Activated CD4-positive, alpha-beta T cell treated with anti-CD3 and anti-CD28 coated beads, Interleukin-10, Interleukin-2, amounts not matched to agents 100 ng/mL and 50 ng/mL, durations not matched to agents 16 hours and 8 hours (primary cell): ENCODE measurements at regions not wholly inside any gene's neighbourhood (a gene's known extent, or its start where the extent isn't known, plus 50 kb on each side); places are given as distances from the start of the nearest gene placed in this dataset.
"Not testable (repeated sequence)": the region's sequence is repeated elsewhere in the genome, so short reads cannot be mapped to it uniquely, and the experiment has no call there.

Experiments
- DNase-seq: peaks from one replicate; pipeline ENCODE4 v3.0.0-alpha.2; 2020

DNA sequence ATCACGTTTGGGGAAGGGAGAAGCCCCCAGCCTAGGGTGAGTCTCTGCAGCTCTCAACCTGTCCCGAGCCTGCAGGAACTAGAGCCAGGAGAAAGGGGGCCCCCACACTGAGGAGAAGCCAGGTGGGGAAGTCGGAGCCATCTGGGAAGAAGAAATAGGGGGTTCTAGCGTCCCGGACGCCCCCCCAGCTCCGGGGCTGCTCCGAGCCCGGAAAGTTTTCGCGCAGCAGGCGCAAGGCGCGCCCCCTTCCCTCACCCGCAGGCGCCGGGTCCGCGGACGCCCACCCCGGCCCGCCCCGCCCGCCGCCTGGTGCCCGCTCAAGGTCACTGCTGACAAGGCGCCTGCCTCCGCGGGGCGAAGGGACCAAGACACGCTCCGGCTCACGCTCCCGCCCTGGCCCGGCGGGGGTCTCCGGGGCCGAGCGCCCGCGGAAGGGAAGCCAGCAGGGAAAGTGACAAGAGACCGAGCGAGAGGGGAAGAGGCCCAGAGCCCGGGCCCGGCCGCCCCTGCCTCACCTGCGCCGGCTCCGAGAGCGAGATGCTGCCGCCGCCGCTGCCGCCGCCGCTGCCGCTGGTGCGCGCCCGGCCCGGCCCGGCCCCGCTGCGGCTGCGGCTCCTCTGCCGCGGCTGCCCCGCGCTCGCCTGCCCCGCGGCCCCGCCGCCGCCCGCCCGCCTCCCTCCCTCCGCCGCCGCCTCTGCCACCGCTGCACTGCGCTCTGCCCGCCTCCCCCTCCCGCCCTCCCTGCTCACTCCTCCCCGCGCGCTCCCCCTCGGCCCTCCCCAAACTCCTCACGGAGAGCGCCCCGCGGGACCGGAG lies 108.4 kb upstream of the SLC6A11 start:
- no peak for DNase-seq

DNA sequence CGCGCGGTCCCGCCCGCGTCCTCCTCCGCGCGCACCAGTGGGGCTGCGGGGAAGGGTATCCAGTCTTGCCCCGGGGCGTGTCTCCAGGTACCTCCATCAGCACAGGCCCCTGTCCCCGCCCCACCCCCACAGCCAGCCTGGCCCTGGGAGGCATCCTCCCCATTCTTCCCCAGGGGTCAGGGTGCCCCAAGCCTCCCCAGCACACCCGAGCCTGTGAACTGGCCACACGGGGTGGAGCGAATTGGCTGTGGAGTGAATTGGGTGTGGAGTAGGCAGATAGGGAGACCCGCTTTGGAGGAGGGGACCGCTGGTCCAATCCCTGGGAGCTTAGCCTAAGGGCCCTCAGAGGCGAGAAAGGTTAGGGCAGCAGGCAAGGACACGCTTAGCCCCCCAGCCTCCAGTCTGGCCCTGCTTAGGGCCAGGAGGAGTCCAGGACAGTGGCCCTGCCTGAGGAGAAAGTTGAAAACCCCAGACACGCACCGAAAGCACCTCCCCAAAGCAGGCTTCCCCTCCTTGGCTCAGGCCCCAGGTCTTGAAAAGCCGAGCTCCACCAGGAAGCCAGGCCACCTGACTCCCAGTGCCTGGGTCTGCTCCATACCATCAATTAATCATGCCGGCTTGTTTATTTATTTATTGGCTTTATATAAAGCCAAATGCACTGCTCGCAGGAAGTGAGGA lies 107.7 kb upstream of the SLC6A11 start:
- DNase-seq, result no peak

DNA sequence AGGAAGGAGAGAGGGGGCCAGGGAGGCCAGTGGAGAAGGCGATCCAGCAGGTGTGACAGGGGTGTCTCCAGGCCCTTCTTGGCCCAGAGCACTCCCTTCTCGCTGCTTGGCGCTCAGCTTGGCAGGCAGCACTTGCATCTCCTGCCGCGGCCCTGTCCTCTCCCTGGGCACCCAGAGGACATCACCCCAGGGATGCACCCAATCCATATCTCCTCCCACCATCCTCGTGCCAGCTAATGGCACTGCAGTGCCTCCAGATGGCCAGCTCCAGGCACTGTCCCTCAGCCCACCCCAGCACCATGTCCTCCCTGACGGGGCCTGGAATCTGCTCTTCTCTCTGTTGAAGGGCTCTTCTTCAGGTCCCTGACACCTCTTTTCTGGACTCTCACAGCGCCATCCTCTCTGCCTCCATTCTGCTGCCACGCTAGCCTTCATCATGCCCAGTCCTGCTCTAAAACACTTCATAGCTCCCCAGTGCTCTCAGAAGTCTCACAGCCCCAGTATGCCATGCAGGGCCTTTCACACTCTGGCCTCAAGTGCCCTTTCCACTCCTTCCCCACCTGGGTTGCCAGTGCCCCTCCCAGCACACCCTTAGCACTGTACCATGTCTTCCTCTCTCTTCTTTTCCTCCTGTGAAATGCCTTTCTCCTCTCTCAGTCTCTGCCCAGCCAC lies 106.8 kb upstream of the SLC6A11 start:
- DNase-seq, result no peak

DNA sequence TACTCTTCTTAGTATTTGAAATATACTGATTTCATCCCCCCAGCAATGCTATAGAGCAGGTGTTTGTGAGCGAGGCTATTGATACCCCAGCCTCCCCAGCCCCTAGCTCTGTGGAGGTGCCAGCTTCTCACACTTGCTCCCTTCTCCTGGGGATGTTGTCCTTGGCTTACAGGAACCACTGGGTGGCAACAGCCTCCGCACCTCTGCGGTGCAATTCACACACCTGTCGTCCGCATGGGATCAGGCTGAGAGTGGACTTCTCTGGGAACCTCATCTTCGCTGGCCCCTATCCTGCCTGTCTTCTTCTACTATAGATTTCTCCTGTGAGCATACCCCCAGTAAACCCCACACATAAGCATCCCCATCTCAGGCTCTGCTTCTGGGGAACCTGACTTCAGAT lies 103.9 kb upstream of the SLC6A11 start:
- no peak for DNase-seq

DNA sequence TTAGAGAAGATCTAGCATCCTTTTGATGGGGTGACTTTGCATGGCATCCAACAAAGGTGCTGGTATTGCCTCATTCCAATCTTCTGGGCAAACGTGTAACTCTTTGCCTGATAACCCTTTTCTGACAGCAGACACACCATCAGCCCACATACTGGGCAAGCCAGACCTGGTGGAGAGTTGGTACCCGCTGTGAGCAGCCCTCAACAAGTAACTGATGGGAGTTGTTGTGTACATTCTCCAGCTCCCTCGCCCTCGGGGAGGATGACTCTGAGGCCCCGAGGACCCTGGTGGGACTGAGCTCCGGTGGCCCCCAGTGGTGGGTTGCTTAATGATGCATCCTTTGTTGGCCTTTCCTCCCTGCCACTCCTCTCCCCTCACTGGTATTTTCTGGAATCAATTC lies 102.4 kb upstream of the SLC6A11 start:
- DNase-seq, result no peak

DNA sequence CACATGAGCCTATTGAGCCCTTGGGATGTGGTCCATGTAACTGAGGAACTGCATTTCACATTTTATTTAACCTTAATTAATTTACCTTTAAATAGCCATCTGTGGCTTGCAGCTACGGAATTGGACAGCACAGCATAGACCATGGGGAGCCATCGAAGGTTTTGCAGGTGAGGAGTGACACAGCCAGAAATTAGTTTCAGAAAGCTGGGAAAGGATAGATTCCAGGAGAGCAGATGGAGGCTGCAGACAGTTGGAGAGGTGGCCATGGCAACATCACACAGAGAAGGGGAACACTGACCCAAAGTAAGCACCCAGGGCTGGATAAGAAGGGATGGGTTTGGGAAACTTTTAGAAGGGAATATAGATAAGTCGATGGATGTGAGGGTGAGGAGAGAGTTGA lies 100.1 kb upstream of the SLC6A11 start:
- DNase-seq, result no peak

DNA sequence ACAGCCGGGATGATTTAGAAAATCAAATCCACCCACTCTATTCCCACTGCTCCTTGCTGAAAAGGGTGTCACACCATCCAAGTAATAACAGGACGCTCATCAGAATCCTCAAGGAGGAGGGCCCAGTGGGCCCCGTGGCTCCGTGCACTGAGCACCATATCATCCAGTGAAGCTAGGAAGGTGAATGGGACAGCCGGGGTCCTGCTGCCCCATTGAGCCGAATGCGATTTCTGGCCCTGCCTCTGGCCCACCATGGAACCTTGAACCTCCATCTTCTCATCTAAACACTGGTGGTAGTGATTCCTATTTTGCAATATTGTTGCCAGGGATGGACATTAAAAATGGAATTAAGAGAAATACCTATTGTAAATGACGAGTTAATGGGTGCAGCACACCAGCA lies 99.1 kb upstream of the SLC6A11 start:
- no peak for DNase-seq

DNA sequence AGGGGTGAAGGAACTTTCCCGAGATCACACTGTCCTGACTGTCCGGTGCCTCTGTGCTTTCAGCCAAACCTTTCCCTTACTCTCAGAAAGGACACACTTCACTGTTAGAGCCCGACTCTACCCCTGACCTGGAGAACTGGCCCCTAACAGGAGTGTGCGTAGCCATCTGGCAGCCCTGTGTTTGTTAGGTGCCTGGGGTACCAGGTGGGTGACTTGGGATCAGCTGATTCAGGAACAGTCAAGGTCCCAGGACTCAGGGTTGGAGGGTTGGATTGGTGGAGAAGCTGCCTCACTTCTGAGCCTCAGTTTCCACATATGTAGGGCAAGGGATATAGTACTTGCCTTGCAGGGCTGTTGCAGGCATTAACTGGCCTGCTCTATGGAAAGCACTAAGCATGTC lies 98.3 kb upstream of the SLC6A11 start:
- no peak for DNase-seq

DNA sequence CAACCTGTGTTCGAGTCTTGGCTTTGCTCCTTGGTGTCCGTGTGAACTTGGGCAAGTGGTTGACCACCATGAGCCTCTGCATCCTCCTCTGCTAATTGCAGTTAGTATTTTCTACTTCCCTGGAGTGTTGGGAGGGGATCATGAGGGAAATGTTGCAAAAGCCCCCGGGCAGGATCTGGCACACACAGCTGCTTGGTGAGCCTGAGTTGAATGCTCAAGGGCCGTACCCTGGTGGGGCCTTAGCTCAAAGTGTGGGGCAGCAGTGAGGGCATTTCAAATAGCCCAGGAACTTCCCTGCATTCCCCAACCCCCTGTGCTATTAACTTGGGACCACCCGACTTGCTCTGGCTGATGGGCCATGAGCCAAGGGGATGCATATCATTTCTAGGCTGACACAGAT lies 94.9 kb upstream of the SLC6A11 start:
- no peak for DNase-seq

DNA sequence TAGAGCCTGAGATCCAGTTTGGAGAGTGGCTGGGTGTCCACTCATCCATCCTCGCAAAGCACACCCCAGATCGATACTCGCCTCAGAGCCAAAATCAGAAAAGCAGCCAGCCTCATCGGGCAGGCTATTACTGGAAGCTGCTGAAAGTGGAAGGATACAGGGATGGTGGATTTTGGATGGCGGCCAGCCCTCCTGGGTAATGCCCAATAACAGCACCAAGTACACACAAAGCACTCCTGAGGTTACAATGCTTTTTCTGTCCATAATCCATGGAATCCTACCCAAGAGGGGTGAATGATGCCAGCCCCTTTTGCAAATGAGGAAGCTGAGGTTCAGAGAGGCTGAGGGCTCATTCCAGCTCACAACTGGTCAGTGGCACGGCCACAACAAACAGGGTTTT lies 93.1 kb upstream of the SLC6A11 start:
- DNase-seq, result no peak

DNA sequence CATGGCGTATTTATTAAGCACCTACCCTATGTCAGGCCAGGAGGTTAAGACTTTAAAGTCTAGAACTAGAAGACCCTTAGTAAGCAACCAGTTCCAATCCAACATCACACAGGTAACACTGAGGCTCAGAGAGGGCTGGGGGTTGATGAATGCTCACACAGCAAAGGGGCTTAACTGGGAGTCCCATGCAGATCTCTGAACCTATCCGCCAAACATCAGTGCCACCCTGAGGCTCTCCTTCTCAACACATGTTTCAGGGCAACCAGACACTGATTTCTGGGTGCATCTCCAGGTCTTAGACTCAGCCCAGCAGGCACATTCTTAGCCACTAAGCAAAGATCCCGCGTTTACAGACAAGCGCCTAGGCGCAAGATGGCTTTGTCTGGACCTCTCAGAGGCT lies 92.0 kb upstream of the SLC6A11 start:
- no peak for DNase-seq

DNA sequence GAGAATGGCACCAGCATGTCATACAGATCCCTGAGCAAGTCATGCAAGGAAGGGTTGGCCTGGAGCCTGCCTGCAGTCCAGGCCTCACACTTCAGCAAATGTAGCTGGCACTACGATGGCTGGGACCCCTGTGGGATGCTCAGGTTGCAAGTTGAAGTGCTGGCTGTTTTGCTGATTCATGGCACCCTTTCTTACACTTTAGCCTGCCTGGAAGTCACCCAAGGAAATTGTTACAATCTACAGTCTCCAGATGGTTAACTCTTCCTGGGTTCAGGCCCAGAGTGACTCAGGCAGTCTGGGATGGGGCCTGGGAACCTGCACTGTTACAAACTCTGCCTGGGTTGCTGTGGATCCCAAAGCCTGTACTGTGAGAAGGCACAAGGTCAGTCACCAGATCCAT lies 91.0 kb upstream of the SLC6A11 start:
- DNase-seq, result no peak

DNA sequence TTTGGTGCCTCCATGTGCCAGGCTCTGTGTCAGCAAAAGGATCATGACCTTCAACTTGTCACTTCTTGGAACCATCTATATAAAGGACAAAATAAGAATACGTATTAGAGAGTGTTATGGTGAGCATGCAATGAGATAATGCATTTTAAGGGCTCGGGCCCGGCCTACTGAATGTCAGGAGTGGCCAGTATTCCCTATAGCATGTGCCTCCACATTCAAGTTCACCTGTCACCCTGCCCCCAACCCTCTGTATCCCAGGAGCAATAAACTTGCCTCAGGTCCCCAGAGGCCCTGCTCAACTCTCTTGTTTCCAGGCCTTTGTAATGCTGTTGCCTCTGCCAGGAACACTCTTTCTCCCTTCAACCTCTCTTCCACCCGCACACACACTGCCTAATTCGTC lies 90.2 kb upstream of the SLC6A11 start:
- DNase-seq, result no peak

DNA sequence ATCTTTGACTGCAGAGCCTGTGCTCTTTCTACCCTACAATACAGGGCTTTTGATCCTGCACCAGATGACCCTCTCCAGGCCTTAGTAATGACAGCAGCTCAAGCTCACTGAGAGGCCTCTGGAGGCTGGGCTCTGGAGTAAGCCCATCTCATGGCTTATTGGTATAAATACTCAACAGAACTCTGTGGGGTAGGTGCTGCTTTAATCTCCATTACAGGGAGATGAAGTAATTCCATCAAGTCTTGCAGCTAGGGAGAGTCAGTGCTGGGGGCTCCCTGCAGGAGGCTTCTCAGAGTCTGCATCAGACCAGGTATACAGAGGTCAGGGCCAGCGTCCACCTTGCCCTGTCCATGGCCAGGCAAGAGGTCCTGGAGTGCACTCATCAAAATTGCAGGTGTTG lies 89.2 kb upstream of the SLC6A11 start:
- no peak for DNase-seq

DNA sequence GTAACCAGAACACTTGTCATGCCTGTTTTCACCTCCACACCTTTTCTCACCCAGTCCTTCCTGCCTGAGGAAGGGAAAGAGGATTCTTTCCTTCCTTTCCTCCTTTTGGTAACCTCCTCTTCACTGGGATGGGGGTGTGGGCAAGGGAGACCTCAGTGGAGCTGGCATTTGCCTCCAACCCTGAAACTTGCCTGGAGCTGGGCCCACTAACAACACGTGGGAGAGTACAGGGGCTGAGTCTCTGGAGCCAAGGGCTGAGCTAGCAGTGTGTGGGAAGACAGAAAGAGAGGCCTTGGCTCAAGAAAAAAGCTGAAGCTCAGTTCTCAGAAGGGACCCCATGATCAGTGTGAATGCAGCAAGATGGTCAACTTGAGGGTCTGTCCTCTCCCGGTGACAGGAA lies 86.6 kb upstream of the SLC6A11 start:
- DNase-seq, result no peak

DNA sequence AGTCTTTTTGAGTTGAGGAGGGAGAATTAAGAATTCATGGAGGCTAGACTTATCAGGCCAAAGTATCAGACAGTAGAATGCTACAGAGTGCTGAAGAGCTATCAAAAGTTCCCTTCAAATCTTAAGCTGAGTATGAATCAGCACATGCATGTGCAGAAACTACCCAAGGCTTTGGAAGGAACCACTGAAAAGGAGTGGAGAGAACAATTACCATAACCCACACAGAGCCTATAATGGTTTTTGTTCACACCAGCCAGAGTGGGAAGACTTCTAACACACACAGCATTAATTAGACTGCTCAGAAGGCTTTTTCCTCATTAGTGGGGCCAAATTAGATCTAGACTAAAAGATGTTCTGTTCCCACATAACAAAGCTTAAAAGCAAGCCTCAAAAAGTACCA lies 83.7 kb upstream of the SLC6A11 start:
- DNase-seq, result no peak

DNA sequence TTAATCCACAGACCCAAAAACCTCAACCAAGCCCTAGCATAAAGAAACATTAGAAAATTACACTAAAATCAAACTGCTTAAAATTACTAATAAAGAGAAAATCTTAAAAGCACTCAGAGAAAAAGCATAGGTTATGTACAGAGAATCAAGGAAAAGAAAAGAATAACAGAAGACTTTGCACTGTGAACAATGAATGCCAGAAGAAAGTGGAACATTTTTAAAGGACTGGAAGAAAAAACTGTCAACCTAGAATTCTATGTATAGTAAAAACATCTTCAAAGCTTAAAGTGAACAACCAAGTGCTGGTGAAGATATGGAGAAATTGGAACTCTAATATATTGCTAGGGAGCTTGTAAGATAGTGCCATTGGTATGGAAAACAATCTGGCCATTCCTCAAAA lies 82.7 kb upstream of the SLC6A11 start:
- DNase-seq, result no peak

DNA sequence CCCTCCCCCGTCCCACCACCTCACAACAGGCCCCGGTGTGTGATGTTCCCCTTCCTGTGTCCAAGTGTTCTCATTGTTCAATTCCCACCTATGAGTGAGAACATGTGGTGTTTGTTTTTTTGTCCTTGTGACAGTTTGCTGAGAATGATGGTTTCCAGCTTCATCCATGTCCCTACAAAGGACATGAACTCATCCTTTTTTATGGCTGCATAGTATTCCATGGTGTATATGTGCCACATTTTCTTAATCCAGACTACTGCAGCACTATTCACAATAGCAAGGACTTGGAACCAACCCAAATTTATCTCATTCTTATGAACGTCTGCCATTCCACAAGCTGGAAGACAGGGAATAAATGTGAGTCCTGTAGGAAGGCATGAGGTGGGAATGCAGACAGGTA lies 79.6 kb upstream of the SLC6A11 start:
- not testable (repeated sequence) for DNase-seq

DNA sequence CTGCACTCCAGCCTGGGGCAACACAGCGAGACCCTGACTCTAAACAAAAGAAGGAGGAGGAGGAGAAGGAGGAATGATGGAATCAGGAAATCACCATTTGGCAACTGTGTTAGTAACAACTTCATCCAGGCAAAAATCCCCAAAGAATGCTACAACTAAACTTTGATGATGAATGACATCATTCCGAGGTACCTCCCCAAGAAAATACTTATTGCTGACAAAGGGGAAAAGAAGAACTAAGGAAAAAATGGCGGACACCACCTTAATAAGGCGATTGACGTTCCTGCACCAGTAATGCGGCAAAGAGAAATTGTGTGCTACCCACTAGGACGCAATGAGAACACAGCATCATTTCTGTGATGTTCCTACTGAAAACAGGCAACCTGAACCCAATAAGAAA lies 78.2 kb upstream of the SLC6A11 start:
- DNase-seq, result no peak

DNA sequence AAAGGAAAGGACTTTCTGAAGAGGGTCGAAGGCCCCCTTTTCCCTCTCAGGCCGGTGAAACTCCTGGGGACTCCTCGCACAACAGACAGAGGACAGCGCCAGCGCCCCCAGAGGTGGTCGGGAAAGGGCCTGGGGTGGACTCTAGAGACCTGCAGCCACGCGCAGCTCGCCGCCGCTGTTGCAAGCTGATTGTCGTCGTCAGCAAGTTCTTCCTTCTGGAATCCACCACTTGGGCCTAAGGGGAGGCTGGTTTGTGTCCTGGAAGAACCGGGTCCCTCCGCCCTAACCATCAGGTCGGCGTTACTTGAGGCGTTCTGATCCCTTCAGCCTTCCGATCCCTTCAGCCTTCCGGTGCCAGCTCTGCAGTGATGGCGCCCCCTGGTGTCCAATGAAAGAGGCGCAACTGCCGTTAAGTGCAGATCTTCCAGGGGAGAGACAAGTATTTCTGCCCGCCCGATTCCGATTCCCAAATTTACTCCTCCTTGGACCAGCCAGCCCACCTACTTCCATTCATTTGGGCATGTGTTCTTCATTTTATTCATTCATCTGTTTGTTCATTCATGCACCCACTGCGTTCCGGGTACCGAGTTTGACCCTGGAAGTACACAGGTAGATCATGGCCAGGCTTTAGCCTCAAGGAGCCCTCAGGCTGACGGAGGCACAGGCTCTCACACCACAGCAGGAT lies 77.2 kb upstream of the SLC6A11 start:
- DNase-seq, result peak; percentile 74

DNA sequence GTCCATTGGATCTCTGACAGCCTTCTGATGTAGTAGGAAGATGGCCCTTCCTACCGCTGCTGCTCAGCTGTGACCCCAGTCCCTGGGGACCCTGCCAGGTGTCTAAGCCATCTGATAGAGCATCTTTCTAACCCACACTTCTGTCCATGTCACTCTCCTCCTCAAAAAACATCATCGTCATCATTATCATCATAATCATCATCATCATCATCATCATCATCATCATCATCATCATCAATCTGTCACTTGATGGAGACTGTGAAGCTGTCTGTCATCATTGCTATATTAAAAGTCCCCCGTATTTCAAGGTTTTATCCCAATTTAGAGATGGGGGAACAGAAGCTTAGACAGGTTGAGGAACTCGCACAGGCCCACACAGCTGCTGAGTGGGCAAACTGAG lies 75.1 kb upstream of the SLC6A11 start:
- no peak for DNase-seq

DNA sequence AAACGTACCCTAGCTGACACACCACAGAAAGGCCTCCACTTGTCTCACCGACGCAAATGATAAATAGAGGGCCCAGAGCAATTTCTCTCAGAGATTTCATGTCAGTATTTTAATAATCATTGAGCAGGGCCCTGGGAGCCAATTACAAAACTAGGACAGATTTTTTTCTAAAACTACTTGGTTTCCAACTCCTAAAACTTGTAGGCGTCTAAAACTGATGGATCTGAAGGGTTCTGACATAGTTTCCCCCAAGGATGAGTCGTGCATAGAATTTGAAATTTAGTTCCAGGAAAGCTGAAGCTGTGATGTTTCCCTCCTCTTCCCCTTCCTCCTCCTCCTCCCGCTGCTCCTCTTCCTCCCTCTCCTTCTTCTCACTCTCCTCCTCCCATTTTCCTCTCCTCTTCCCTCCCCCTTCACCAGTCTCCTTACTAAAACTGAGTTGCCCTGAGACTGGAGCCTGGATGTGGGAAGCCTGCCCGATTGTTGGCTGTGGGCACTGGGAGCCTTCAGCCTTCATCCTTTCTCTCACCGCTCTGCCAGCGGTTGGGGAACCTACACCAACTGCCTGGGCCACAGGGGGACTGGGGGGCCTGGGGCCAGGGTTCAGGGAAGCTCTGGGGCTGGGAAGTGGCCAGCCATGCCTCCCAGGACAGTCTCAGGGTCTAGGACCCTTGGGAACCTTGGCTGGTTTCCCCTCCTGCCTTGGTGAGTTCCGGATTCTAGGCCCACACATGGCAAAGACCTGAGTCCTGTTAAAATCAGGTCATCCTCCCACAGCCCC lies 73.9 kb upstream of the SLC6A11 start:
- DNase-seq, result no peak
